ENCODE measurements at regions not wholly inside any gene's neighbourhood (a gene's known extent, or its start where the extent isn't known, plus 50 kb on each side); places are given as distances from the start of the nearest gene placed in this dataset.
"Not testable (repeated sequence)": the region's sequence is repeated elsewhere in the genome, so short reads cannot be mapped to it uniquely, and the experiment has no call there.

DNA sequence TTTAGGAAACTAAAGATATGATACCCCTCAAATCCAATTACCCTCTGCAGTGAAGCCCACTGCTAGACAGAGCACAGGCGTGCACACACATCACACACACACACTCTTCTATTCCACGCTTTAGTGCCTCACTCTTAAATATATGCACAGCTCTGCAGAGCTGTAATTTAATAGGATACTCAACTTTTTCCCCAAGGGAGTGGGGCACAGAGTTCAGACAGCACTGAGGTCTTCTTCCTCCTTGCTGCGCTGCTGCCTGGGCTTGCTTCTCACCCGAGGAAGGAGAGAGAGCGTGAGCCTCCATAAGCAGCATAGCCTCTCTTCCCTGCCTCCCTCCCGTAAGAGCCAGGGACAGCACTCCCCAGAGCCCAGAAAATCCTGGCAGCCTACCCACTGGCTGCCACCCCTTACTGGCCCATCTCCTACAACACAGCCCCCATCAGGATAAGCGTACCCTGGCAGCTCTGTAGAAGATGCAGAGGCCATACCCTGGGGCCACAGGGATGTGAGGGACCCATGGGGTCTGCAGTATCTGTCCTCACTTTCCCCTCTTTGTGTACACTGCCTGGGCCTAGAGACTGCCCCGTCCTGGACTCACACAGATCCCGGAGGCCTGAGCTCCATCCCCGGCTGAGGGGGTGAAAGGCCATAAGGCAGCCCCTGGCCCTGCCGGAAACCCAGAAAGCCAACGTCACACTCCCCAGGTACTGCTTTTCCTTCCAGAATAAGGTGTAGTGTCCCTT, 102.1 kb downstream of the C5orf15 start:
- H3K4me3 ChIP-seq (ENCODE audit: low read depth, low read length), result no peak overlapping the region
- TF ChIP-seq, protein P1, sequence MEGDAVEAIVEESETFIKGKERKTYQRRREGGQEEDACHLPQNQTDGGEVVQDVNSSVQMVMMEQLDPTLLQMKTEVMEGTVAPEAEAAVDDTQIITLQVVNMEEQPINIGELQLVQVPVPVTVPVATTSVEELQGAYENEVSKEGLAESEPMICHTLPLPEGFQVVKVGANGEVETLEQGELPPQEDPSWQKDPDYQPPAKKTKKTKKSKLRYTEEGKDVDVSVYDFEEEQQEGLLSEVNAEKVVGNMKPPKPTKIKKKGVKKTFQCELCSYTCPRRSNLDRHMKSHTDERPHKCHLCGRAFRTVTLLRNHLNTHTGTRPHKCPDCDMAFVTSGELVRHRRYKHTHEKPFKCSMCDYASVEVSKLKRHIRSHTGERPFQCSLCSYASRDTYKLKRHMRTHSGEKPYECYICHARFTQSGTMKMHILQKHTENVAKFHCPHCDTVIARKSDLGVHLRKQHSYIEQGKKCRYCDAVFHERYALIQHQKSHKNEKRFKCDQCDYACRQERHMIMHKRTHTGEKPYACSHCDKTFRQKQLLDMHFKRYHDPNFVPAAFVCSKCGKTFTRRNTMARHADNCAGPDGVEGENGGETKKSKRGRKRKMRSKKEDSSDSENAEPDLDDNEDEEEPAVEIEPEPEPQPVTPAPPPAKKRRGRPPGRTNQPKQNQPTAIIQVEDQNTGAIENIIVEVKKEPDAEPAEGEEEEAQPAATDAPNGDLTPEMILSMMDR (IDR thresholded peaks at IDR 0.05; ENCODE audit: borderline replicate concordance, insufficient read depth, low read depth, low read length), result no peak

DNA sequence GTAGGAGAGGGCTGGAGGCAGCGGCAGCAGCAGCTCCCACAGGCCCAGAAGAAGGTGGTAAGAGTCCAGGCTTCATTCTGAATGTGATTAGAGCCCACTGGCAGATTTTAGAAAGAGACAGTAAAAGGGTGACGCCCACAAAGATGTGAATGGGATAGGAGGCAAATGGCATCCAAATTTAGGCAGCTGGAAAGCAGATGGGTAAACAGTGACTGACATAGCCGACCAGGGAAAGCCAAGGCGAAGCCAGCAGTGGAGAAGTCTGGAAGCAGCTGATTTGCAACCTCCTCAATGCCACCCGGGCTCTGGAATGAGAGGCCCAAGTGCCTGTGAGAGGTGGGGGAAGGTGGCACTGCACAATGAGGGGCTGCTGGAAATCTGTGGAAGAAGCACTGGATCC, 103.3 kb downstream of the C5orf15 start:
- TF ChIP-seq, protein P1 (IDR thresholded peaks at IDR 0.05; ENCODE audit: borderline replicate concordance, insufficient read depth, low read depth, low read length), result no peak
- no peak overlapping the region for H3K4me3 ChIP-seq (ENCODE audit: low read depth, low read length)

DNA sequence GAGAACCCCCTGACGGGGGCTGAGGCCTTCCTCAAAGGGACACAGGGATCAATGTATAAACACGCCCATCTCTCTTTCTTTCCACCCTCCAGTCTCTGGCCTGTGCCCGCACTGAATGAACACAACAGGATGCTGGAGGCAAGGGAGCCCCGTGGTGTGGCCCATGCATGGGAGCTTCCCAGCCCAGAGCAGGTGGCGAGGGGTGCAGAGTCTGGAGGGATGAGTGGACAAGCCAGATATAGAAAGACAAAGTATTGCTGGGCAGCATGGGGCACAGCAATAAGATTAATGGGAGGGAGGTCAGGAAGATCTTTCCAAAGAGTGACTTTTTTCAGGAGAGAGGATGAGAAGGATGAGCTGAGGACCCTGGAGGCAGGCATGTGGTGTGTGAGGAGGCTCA, 103.7 kb downstream of the C5orf15 start:
- TF ChIP-seq, protein P1 (IDR thresholded peaks at IDR 0.05; ENCODE audit: borderline replicate concordance, insufficient read depth, low read depth, low read length), result no peak

DNA sequence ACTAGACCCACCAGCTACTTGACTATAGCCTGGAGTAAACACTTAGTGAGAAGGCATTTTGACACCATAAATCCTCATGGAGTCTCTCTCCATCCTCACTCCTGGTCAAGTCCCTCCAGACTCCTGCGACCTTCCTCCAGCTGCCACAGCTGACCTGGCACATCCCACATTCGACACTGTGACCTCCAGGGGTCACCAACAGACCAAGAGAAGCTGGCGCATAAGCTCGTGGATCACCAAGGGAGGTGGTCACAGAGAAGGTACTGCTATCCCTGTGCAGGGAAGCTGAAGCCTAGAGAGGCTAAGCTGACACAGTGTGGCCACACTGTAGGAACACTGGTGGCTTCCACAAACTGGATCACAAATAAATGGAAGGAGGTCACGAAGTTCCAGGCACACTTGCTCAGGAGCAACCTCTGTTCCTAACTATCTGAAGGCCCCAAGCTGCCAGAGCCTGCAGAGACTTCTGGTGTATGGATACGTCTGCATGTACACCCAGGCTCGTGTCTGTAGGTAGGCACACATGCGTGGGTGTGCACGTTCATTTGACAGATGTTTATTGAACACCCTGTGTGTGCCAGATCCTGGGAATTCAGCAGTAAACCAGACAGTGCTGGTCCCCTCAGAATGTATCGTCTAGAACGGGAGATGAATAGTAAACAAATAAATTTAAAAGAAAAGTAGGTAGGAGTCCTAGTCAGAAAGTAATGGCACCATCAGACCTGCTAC, 104.4 kb downstream of the C5orf15 start:
- H3K4me3 ChIP-seq (ENCODE audit: low read depth, low read length), result no peak overlapping the region
- TF ChIP-seq, protein P1 (IDR thresholded peaks at IDR 0.05; ENCODE audit: borderline replicate concordance, insufficient read depth, low read depth, low read length), result no peak

More for the DNA sequence above, 103.7 kb downstream of the C5orf15 start:
- no peak overlapping the region for H3K4me3 ChIP-seq (ENCODE audit: low read depth, low read length)

DNA sequence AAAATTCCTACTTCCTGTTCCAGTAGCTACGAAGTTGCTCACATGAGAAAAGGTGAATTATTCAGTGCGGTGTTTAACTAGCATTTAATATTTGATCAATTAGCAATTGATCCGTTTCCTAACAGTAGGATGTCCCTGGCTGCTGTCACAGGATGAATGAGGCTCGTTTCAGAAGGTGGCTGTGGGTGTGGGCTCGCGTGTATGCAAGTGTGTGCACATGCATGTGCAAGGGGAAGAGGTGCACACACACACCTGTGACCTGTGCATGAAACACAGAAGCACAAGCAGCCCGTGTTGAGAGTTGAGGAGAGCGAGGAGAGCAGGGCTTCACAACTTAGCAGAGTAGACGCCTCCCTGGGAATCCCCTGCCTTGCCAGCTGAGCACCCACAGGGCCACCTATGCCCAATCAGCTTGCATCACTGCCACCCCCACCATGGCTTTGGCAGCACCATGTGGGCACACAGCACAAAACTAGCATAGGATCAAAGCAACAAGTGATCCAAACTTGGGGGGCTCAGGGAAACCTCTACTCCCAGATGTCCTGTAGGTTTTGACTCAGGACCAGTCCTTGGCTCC, 107.2 kb downstream of the C5orf15 start:
- TF ChIP-seq, protein P1 (IDR thresholded peaks at IDR 0.05; ENCODE audit: borderline replicate concordance, insufficient read depth, low read depth, low read length), result no peak
- no peak overlapping the region for H3K4me3 ChIP-seq (ENCODE audit: low read depth, low read length)

DNA sequence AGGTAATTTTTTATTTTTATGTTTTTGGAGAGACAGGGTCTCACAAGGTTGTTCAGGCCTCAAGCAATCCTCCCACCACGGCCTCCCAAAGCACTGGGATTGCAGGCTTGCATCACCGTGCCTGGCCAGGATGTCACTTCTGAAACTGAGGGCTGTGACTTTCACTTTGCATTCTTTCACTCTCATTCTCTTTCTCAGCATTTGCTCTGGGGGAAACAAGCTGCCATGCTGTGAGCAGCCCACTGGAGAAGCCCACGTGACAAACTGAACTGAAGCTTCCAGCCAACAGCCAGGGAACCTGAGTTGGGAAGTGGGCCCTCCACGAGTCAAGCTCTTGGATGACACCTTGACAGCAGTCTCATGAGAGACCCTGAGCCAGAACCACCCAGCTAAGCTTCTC, 109.4 kb downstream of the C5orf15 start:
- H3K4me3 ChIP-seq (ENCODE audit: low read depth, low read length), result no peak overlapping the region
- TF ChIP-seq, protein P1 (IDR thresholded peaks at IDR 0.05; ENCODE audit: borderline replicate concordance, insufficient read depth, low read depth, low read length), result no peak

DNA sequence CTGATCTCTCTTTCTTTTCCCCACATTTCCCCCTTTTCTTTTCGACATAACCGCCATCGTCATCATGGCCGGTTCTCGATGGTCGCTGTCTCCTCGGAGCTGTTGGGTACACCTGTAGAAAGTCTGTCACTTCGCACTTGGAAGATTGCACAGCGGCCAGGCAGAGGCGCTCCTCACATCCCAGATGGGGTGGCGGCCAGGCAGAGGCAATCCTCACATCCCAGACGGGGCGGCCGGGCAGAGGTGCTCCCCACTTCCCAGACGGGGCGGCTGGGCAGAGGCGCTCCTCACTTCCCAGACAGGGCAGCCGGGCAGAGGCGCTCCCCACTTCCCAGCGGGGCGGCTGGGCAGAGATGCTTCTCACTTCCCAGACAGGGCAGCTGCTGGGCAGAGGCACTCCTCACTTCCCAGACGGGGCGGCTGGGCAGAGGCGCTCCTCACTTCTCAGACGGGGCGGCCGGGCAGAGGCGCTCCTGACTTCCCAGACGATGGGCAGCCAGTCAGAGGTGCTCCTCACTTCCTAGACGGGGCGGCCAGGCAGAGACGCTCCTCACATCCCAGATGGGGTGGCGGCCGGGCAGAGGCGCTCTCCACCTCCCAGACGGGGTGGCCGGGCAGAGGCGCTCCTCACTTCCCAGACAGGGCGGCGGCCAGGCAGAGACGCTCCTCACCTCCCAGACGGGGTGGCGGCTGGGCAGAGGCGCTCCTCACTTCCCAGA, 110.7 kb downstream of the C5orf15 start:
- not testable (repeated sequence) for H3K4me3 ChIP-seq (ENCODE audit: low read depth, low read length)

Measured in GM12875 (cell line).